ENCODE measurements at regions not wholly inside any gene's neighbourhood (a gene's known extent, or its start where the extent isn't known, plus 50 kb on each side); places are given as distances from the start of the nearest gene placed in this dataset.

DNA sequence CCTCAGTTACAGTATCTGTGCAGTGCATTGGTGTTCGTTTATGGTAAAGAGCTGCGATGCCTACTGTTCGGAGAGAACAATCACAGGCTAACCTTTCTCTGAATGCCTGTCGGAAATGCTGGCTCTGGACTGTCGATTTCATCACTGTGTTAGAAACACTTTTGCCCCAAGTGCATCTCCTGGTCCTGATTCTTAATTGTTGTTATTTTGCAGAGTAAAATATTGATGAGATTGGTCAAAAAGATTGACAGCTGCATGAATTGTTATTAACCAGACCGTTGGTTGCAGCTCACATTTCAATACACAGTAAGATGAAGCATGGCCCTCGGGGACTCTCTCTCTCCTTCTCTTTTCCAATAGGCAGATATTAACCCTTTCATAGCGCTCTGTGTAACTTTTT lies 557.4 kb upstream of the ADARB2 start:
- Histone ChIP-seq H2AK9ac (replicated peaks; ENCODE audit: low read depth, low read length, poor library complexity) (no peak overlapping the region), H3K4me2 (ENCODE audit: low read depth, low read length) (no peak overlapping the region), H3K4me1 (ENCODE audit: control insufficient read depth, insufficient read depth, low read length) (no peaks in the 10 kb centered on the region), H3K4me3 (ENCODE audit: insufficient read depth, low read depth, low read length) (no peak overlapping the region), H3K36me3 (ENCODE audit: control insufficient read depth, insufficient read depth, low read length) (no peaks in the 10 kb centered on the region), H3K79me1 (ENCODE audit: low read depth in 1 of 2, low read length in 2 of 2) (no peaks in the 10 kb centered on the region), H4K91ac (ENCODE audit: insufficient read depth, low read depth, low read length) (no peak overlapping the region), H3K4ac (ENCODE audit: low read depth, low read length) (no peak overlapping the region), H2BK15ac (ENCODE audit: low read depth, low read length) (no peak overlapping the region), H2BK20ac (ENCODE audit: low read depth, low read length) (no peak overlapping the region), H2BK5ac (ENCODE audit: low read depth, low read length, poor library complexity, severe bottlenecking) (no peak overlapping the region), H3K9me3 (ENCODE audit: control insufficient read depth, insufficient read depth, low read length) (peaks cover 26% of the 10 kb centered on the region), H3K27me3 (ENCODE audit: control insufficient read depth, insufficient read depth, low read length) (no peaks in the 10 kb centered on the region), H4K5ac (ENCODE audit: low read depth, low read length) (no peak overlapping the region), H3K23ac (ENCODE audit: low read depth, low read length) (no peak overlapping the region), H3K14ac (replicated peaks; ENCODE audit: low read depth, low read length) (no peak overlapping the region), H2AK5ac (ENCODE audit: low read depth, low read length) (no peak overlapping the region), H4K8ac (ENCODE audit: low read depth in 2 of 2, low read length in 2 of 2) (no peak overlapping the region), H3K9me1 (ENCODE audit: insufficient read depth, low read length) (no peaks in the 10 kb centered on the region), H3K9ac (ENCODE audit: low read depth, low read length) (no peak overlapping the region), H4K20me1 (ENCODE audit: insufficient read depth, low read length) (no peaks in the 10 kb centered on the region), H2AFZ (replicated peaks; ENCODE audit: low read length, poor library complexity) (no peak overlapping the region), H3K27ac (ENCODE audit: insufficient read depth, low read length) (no peak overlapping the region), H2BK120ac (ENCODE audit: low read depth, low read length) (no peak overlapping the region), H3K18ac (ENCODE audit: low read depth, low read length) (no peak overlapping the region), H3K56ac (ENCODE audit: extremely low read depth, insufficient read depth, low read length) (no peak overlapping the region)
- CTCF ChIA-PET: no interaction called here
- 70% methylated on average over 2 of the region's 8 CpGs; no CpG with 5 or more reads in 1 of the 2 experiments for WGBS, 2 experiments (ENCODE audit: extremely low coverage in 2 of 2, insufficient read length in 1 of 2)
- DNase-seq: no peak
- TF ChIP-seq, protein P1, sequence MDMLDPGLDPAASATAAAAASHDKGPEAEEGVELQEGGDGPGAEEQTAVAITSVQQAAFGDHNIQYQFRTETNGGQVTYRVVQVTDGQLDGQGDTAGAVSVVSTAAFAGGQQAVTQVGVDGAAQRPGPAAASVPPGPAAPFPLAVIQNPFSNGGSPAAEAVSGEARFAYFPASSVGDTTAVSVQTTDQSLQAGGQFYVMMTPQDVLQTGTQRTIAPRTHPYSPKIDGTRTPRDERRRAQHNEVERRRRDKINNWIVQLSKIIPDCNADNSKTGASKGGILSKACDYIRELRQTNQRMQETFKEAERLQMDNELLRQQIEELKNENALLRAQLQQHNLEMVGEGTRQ (IDR thresholded peaks at IDR 0.05; ENCODE audit: low read depth, low read length): no peak
- POLR2A ChIA-PET (ENCODE audit: unreplicated experiment): no interaction called here
- dilution Hi-C loops (cut with HindIII; ENCODE audit: low sequenced_read_pairs, unreplicated experiment) (no loop called here), intact Hi-C loops (cut with micrococcal nuclease) (no loop called here), in situ Hi-C loops (cut with MboI; ENCODE audit: low sequenced_read_pairs) (no loop called here)
- no TSS peak for BruUV-seq (replicated peaks)
- ATAC-seq (ENCODE audit: low read depth): no peak
